Mucosa of descending colon (tissue), 3 donors: ENCODE measurements at regions not wholly inside any gene's neighbourhood (a gene's known extent, or its start where the extent isn't known, plus 50 kb on each side); places are given as distances from the start of the nearest gene placed in this dataset.

ENCODE experiments used
- ATAC-seq: fragments of 200-7000 bp; cut with Tn5 transposase; one replicate; pipeline ENCODE4 v1.9.1; 2020; ENCODE audit warnings: mild to moderate bottlenecking, moderate library complexity
- DNase-seq, 3 donors: peaks; one replicate each; pipeline ENCODE4 v3.0.0-alpha.2; 2020
- H3K36me3 ChIP-seq: fragments of 200-600 bp; one replicate; pipeline ENCODE4 v1.8.0; 2021; ENCODE audit warnings: low read depth, mild to moderate bottlenecking
- H3K4me1 ChIP-seq: fragments of 200-600 bp; one replicate; pipeline ENCODE4 v1.8.0; 2021; ENCODE audit warnings: low read depth, mild to moderate bottlenecking
- H3K4me3 ChIP-seq: fragments of 200-600 bp; one replicate; pipeline ENCODE4 v1.8.0; 2021; ENCODE audit warnings: mild to moderate bottlenecking
- H3K9me3 ChIP-seq: fragments of 200-600 bp; one replicate; pipeline ENCODE4 v1.8.0; 2021; ENCODE audit warnings: mild to moderate bottlenecking
- intact Hi-C, 2 donors: fragments of 100-400 bp; cut with DNase I in 1 of 2; cut with micrococcal nuclease in 1 of 2; formaldehyde crosslinking; loops; one replicate each; pipeline versions ENCODE4 v1.11.0 to v1.11.1; 2022; cut with DNase I, micrococcal nuclease
- TF ChIP-seq, protein P1 (sequence below): fragments of 200-600 bp; IDR thresholded peaks from one replicate; pipeline ENCODE4 v1.8.0; 2022; ENCODE audit warnings: antibody characterized with exemption, mild to moderate bottlenecking
- donor health status: DM: no; HTN: no; CAD: no; lungs with moderate emphysema.
- donor health status: DM: no; HTN: no; CAD: no.
- donor health status: DM: no; HTN: yes; CAD: no.

DNA sequence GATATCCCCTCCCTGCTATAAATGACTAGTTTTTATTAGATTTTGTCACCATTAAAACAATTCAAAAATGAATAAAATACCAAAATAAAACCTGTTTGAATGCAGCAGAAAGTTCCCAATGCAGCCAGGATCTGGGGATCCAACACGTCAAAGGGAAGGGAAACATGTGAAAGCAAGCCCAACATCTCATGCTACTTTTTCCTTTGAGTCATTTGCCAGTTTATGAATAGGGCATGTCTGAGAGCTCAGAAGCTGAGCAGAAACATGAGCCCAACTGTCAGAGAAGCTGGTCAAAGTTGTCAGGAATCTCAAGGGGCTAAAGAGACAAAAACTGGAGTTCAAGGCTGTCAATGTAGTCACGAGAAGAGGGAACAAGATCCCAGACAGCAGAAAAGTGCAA, 526.4 kb downstream of the KLF5 start:
- Histone ChIP-seq H3K4me3 (no peak overlapping the region), H3K9me3 (peaks cover 2% of the 10 kb centered on the region), H3K36me3 (no peaks in the 10 kb centered on the region), H3K4me1 (no peaks in the 10 kb centered on the region)
- intact Hi-C loops: no loop called here
- ATAC-seq: no peak
- TF ChIP-seq, protein P1, sequence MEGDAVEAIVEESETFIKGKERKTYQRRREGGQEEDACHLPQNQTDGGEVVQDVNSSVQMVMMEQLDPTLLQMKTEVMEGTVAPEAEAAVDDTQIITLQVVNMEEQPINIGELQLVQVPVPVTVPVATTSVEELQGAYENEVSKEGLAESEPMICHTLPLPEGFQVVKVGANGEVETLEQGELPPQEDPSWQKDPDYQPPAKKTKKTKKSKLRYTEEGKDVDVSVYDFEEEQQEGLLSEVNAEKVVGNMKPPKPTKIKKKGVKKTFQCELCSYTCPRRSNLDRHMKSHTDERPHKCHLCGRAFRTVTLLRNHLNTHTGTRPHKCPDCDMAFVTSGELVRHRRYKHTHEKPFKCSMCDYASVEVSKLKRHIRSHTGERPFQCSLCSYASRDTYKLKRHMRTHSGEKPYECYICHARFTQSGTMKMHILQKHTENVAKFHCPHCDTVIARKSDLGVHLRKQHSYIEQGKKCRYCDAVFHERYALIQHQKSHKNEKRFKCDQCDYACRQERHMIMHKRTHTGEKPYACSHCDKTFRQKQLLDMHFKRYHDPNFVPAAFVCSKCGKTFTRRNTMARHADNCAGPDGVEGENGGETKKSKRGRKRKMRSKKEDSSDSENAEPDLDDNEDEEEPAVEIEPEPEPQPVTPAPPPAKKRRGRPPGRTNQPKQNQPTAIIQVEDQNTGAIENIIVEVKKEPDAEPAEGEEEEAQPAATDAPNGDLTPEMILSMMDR: no peak
- DNase-seq: no peak

DNA sequence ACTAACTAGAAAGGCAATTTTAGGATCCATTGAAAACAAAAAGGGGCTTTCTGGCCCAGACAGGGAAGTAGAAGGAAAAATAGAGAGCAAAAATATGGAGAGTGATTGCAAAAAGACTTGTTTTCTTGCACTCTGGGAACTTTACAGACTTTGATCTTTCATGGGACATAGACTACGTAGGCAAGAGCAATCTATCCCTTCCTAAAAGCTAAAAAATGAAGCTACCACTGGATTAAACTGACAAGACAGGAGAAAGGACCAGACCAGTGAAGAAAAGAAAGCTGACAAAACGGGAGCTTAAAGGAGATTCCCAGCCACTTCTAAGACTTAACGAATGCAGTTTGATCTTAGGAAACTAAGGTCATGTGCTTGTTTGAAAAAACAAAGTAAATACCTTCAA, 524.5 kb downstream of the KLF5 start:
- intact Hi-C loops: no loop called here
- TF ChIP-seq, protein P1: no peak
- no peak for ATAC-seq
- no peaks in the 10 kb centered on the region for H3K36me3 ChIP-seq
- no peak for DNase-seq
- H3K4me3 ChIP-seq: no peak overlapping the region
- H3K9me3 ChIP-seq: peaks cover 2% of the 10 kb centered on the region
- H3K4me1 ChIP-seq: no peaks in the 10 kb centered on the region

DNA sequence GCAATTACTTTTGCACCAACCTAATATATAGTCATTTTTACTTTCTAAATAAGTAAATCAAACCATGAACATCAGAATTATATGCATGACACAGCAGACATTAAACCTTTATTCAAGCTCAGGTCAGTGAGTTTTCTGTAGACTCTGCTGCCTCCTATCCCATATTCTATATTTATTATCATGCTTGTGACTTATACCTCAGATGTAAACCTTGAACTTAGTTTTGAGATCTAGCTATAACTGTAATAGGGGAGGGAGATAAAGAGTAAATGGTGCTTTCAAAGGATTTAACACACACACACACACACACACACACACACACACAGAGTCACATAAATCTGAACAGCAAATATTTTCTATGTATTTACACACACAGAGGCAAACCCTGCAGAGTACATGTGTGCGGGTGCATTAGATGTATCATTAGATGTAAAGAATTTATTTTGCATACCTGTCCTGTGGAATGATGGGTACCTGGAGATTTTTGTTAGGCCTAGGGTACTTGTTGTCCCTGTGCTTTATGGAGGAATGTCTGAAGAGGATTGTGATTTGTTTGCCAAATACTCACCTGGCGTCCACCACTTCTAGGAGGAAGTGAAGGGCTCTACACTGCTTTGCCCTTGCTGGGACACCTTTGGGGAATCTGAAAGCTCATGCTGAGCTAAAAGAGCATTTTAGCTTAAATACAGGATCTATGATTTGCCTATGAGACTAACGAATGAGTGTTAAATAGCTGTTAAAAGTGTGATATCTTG, 521.9 kb downstream of the KLF5 start:
- H3K9me3 ChIP-seq: no peaks in the 10 kb centered on the region
- TF ChIP-seq, protein P1: no peak
- no peak overlapping the region for H3K4me3 ChIP-seq
- intact Hi-C loops: no loop called here
- no peaks in the 10 kb centered on the region for H3K4me1 ChIP-seq
- H3K36me3 ChIP-seq: no peaks in the 10 kb centered on the region
- ATAC-seq (peak; percentile 43), DNase-seq (peak in 1 of 3 donors; percentile 12)

DNA sequence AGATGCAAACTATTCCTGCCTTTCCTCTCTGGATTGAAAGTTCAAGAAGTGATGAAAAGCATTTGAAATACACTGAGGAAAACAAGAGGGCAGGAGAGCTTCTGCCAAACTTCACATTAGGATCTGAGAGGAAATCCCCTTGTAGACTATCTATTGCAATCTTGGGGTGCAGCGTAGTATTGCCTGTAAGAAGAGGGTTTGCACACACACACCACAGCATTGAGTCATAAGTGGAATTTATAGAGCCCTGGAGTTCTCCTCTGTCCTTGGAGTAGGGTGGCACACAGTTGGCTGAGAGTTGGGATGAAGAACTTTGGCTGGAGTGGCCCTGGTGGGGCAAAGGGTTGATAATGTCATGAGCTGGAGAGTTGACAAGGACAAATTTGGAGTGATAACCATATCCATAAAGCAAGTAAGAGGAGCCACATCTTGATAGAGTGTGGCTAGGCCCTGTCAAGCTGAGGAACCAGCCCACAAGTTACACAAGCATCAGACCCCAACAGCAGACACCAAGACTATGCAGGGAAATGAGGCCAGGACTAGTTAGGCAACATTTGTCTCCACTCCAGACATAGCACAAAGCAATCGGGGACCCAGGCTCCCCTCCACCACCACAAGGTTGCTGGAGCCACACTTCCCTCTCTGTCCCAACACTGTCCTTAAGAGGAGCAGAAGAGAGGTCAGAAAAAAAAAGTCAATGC, 520.9 kb downstream of the KLF5 start:
- ATAC-seq (no peak), DNase-seq (no peak)
- Histone ChIP-seq H3K36me3 (no peaks in the 10 kb centered on the region), H3K4me3 (no peak overlapping the region), H3K4me1 (no peaks in the 10 kb centered on the region), H3K9me3 (no peaks in the 10 kb centered on the region)
- TF ChIP-seq, protein P1: no peak
- intact Hi-C loops: no loop called here

DNA sequence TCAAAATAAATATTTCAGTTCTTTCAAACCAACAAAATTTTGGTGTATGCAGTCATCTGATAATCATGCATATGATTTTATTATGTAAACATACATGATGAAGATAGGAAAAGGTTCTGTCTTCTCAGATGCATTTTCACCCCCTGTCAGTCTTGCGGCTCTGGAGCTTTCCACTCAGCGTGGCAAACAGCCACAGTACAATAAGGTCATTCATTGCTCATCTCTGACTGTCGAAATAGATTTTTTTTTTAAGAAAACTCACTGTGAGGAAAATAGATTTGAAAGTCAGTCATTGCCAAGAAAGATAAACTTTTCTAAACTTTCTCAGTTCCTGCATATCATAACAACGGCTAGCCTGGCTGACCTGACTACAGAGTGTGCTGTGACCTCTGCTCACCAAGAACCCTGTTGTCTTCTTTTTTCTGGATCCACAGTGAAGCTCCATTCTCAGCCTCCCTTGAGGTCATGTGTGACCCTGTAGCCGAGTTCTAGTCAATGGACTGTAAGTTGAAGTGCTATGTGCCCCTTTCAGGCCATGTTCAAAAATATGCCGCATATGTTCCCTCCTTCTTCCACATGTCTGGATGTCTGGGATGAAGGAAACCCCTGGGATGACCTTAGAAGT, 519.6 kb downstream of the KLF5 start:
- ATAC-seq: no peak
- intact Hi-C loops: no loop called here
- H3K9me3 ChIP-seq: no peaks in the 10 kb centered on the region

More for the DNA sequence above, 519.6 kb downstream of the KLF5 start:
- Histone ChIP-seq H3K36me3 (no peaks in the 10 kb centered on the region), H3K4me3 (no peak overlapping the region), H3K4me1 (no peaks in the 10 kb centered on the region)
- TF ChIP-seq, protein P1: no peak
- DNase-seq: no peak
